Fibroblast of skin of abdomen (primary cell): ENCODE measurements at regions not wholly inside any gene's neighbourhood (a gene's known extent, or its start where the extent isn't known, plus 50 kb on each side); places are given as distances from the start of the nearest gene placed in this dataset.

Experiments used
- DNase-seq: peaks from one replicate; pipeline ENCODE4 v3.0.0-alpha.2; 2013

DNA sequence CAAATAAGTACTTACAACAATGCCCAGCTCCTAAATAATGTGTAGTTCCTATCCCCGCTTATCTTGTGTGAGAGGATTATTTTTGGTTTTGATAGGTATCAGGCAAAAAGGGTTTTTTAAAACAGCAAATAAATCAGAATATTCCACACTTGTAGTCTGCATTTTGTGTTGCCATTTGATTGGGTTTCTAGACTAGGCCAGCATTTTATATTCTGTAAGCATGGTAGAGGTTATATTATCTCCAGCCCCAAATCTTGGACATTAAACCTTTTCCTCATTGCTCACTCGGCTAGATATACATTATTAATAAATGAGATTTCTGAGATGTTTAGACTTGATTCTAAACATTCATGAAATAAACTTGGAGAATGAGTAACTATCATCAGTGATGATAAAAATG, 165.7 kb upstream of the C1orf21 start:
- no peak for DNase-seq

- DNase-seq, result peak; percentile 48
These were observed 164.2 kb upstream of the C1orf21 start for GRCh38 chr1:184222652-184223052.

DNA sequence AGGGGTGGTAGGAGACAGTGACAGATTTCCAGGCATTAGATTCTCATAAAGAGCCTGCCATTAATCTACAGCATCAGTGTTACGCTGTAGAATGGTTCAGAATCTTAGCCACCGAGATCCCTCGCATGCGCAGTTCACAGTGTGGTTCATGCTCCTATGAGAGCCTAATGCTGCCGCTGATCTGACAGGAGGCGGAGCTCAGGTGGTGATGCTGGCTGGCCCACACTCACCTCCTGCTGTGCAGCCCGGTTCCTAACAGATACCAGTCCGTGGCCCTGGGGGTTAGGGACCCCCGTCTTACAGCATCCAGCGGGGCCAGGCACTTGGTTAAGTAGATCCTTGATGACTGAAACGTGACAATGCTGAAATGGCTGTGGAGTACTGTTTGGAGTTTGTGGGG, 163.6 kb upstream of the C1orf21 start:
- no peak for DNase-seq

GRCh38 chr1:184225283-184226099, 161.3 kb upstream of the C1orf21 start:
- DNase-seq, result no peak

- no peak for DNase-seq
These were observed 160.7 kb upstream of the C1orf21 start for GRCh38 chr1:184226100-184226487.

- DNase-seq, result no peak
These were observed 158.3 kb upstream of the C1orf21 start for GRCh38 chr1:184228558-184228957.

GRCh38 chr1:184237588-184237987, 149.2 kb upstream of the C1orf21 start:
- no peak for DNase-seq

GRCh38 chr1:184241446-184241845, 145.4 kb upstream of the C1orf21 start:
- DNase-seq, result peak; percentile 9

GRCh38 chr1:184242507-184242943, 144.3 kb upstream of the C1orf21 start:
- peak; percentile 40 for DNase-seq

GRCh38 chr1:184244962-184245361, 141.9 kb upstream of the C1orf21 start:
- no peak for DNase-seq

- no peak for DNase-seq
These were observed 139.2 kb upstream of the C1orf21 start for GRCh38 chr1:184247671-184248070.

DNA sequence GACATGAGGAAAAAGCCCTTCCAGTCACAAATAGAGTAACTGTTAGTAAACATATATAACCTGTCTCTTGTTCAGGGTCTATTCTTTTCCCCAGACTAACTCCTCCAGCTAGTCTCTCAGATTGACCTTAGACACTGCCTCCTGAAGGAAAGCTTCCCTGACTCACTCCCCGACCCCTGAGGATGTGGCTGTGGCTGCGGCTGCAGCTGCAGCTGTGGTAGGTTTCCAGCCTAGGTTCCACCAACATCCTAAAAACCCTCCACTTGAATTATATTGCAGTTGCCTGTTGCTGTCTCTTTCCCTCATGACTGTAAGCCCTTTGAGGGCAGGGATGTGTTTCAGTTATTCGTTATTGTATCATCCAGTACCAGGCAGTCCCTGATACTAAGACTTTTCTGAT, 132.9 kb upstream of the C1orf21 start:
- DNase-seq, result no peak

DNA sequence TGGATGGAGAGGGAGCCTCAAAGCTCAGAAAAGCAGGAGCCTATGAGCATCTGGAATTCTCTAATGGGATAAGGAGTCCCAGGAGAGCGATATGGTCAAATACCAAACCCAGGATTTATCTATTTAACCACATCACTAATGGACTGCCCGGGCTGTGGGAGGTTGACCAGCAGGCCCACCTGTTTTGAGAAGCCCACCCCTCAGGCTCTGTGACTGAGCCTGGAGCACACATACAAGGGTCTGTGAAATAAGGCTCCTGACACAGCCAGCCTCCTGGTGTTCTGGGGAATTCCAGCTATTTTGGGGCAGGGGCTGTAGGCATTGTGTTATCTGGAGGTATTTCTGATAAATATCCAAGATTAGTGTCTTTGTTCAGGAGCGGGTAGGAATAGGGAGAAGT, 132.0 kb upstream of the C1orf21 start:
- DNase-seq, result no peak

DNA sequence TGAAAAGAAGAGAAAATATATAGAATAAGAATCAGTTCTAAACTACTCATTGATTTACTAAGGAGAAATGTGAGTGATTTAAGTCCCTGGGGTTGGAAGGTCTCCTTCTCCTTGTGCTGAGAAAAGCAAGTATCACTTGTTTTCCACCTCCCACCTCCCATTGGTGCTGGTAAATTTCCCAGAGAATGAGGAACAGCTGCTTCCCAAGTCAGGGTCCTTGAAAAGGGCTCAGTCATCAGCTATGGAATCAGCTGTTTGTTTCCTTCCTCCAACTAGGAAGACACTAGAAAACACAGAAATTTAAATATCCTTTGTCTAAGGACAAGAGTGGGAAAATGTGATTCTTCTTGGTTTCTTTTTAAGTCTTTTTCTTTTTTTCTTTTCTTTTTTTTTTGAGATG, 131.3 kb upstream of the C1orf21 start:
- no peak for DNase-seq

DNA sequence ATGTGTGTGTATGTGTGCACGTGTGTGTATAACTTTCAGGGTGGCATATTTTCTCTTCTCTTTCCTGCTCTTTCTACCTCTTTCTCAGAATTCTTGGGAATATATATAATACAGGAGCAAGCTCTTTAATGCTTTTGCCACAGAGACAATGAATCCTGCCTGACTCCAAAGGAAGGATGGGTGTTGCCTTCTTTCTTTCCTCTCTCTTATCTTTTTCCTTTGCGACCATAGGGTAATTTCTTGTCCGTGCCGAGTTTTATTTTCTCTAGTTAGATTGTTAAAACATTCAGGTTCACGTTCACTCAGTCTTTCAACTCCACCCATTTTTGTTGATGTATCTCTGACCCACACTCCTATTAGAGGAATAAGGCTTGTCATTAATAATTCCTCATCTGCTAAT, 129.0 kb upstream of the C1orf21 start:
- DNase-seq, result no peak

GRCh38 chr1:184258525-184258924, 128.3 kb upstream of the C1orf21 start:
- no peak for DNase-seq

DNA sequence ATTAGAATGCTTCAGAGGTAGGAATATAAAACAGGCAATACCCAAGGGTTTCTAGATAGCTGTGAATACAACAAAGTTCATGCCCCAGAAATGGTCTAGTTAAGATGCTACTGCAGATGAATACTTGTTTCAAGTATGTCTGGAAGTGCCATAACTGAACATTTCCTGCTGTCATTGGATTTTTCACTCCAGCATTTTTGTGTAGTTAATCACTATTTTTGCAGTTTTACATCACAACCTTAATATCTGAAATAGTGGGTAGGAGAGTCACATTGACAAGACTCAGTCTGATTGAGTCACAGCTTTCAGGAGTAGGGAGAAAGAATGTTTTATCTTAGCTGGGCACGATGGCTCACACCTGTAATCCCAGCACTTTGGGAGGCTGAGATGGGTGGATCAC, 126.4 kb upstream of the C1orf21 start:
- peak; percentile 89 for DNase-seq

DNA sequence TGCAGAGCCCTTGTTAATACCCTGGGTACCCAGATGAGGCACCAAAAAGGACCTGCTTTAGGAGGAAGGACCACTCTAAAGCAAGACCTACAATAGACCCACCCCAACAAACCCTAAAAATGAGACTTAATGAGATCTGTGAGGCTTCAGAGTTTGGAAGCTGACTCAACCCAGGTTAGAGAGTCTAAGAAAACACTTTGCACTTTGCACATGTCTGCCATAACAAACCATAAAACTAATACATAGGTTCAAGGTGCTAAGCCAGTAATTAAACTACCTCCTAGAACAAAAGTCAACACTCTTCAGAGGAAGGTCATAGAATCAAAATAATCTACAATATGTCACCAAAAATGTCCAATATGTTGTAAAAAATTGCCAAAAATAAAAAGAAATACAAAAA, 124.7 kb upstream of the C1orf21 start:
- no peak for DNase-seq

- DNase-seq, result no peak
These were observed 119.1 kb upstream of the C1orf21 start for GRCh38 chr1:184267747-184268146.

DNA sequence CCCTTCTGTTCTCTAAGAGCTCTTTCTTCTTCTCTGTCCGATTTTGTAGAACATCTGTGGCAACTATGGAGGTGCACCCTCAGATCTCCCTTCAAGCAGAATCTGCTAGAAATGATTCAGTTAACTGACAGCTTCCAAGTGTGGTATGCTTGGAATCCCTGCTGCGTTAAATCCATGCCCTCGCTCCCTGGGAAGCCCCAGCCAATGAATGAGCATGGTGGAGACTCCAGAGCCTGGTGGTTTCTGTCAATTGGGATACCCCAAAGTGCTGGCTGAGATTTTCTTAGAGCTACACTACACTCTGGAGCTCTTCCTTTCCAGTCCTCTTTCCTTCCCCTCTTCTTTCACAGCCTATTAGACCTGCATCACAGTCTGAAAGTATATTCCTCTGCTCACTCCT, 116.3 kb upstream of the C1orf21 start:
- DNase-seq, result peak; percentile 76

- peak; percentile 58 for DNase-seq
These were observed 114.5 kb upstream of the C1orf21 start for GRCh38 chr1:184272175-184272866.

GRCh38 chr1:184276416-184276815, 110.4 kb upstream of the C1orf21 start:
- peak; percentile 43 for DNase-seq

- no peak for DNase-seq
These were observed 106.8 kb upstream of the C1orf21 start for GRCh38 chr1:184279911-184280458.

GRCh38 chr1:184283999-184284398, 102.8 kb upstream of the C1orf21 start:
- DNase-seq, result peak; percentile 64
